GM12878 (cell line): ENCODE measurements at regions not wholly inside any gene's neighbourhood (a gene's known extent, or its start where the extent isn't known, plus 50 kb on each side); places are given as distances from the start of the nearest gene placed in this dataset.

Experiments used
- ATAC-seq: fragments of 200-7000 bp; cut with Tn5 transposase; 3 replicates; pipeline ENCODE4 v1.9.1; 2020; ENCODE audit warnings: mild to moderate bottlenecking, moderate library complexity
- BruUV-seq: library from RNA; stranded (reverse); fragments of 400-500 nt; replicated peaks from 2 replicates; lab custom pipeline; 2021; lab: Mats Ljungman, UMichigan
- CTCF ChIA-PET: fragments of 300-600 bp; sonication (Branson Sonifier 250); formaldehyde crosslinking; extraction: SDS; loops from one replicate; lab custom pipeline; 2021; ENCODE audit warnings: inconsistent platforms; lab: Yijun Ruan, JAX
- POLR2A ChIA-PET: fragments of 350-600 bp; formaldehyde crosslinking; extraction: SDS; loops from one replicate; lab custom pipeline; 2021; ENCODE audit warnings: inconsistent platforms; lab: Charles Lee
- RAD21 ChIA-PET: fragments of 300-600 bp; sonication (Branson Sonifier 250); formaldehyde crosslinking; loops from one replicate; lab custom pipeline; 2023; ENCODE audit warnings: antibody characterized with exemption; ENCODE audit not compliant: unreplicated experiment; lab: Charles Lee
- SMC1A ChIA-PET: fragments of 300-600 bp; sonication (Branson Sonifier 250); formaldehyde crosslinking; loops from one replicate; lab custom pipeline; 2023; ENCODE audit not compliant: unreplicated experiment, uncharacterized antibody; lab: Charles Lee
- DNase-seq: peaks from one replicate; pipeline ENCODE4 v3.0.0-alpha.2; 2011; ENCODE audit warnings: low read depth, low spot score
- FAIRE-seq: peaks from 3 replicates; lab custom pipeline; 2011; peaks lifted over from hg19 to GRCh38; lab: Jason Lieb, UNC
- H2AFZ ChIP-seq: 2 replicates; pipeline ENCODE4 v1.6.0; 2011; ENCODE audit warnings: low read depth, low read length, control low read depth; ENCODE audit not compliant: control insufficient read depth
- H3K27ac ChIP-seq: 2 replicates; pipeline ENCODE4 v1.5.1; 2011; ENCODE audit warnings: control low read depth; ENCODE audit not compliant: control insufficient read depth, insufficient read depth
- H3K27me3 ChIP-seq, 2 experiments: replicated peaks in 1 of 2; 2 replicates each; pipeline versions ENCODE4 v1.6.0 to v1.6.1; 2011; ENCODE audit warnings: low read length in 1 of 2; ENCODE audit not compliant: control insufficient read depth in 2 of 2, insufficient read depth in 2 of 2
- H3K36me3 ChIP-seq, 2 experiments: 2 replicates each; pipeline ENCODE4 v1.5.1; 2011; ENCODE audit warnings: low read length in 1 of 2; ENCODE audit not compliant: control insufficient read depth in 2 of 2, insufficient read depth in 2 of 2
- H3K4me1 ChIP-seq: 2 replicates; pipeline ENCODE4 v1.6.1; 2011; ENCODE audit warnings: mild to moderate bottlenecking, low read length, moderate library complexity, mixed read lengths; ENCODE audit not compliant: control insufficient read depth, insufficient read depth
- H3K4me2 ChIP-seq: 2 replicates; pipeline ENCODE4 v1.6.0; 2011; ENCODE audit warnings: control low read depth; ENCODE audit not compliant: control insufficient read depth, insufficient read depth
- H3K4me3 ChIP-seq: fragments of 200-600 bp; sonication (generic); 2 replicates; pipeline ENCODE4 v1.5.1; 2016
- H3K79me2 ChIP-seq: 2 replicates; pipeline ENCODE4 v1.6.0; 2011; ENCODE audit warnings: low read length; ENCODE audit not compliant: control insufficient read depth, insufficient read depth
- H3K9ac ChIP-seq: 2 replicates; pipeline ENCODE4 v1.8.0; 2011; ENCODE audit warnings: low read length, control low read depth, mixed read lengths; ENCODE audit not compliant: control insufficient read depth, insufficient read depth
- H3K9me3 ChIP-seq: replicated peaks from 3 replicates; pipeline ENCODE4 v1.5.1; 2011; ENCODE audit warnings: mild to moderate bottlenecking, low read length; ENCODE audit not compliant: control insufficient read depth, insufficient read depth
- H4K20me1 ChIP-seq: 2 replicates; pipeline ENCODE4 v1.6.0; 2011; ENCODE audit not compliant: control insufficient read depth, insufficient read depth
- ASH2L ChIP-seq: fragments of 300-600, 200-600 bp; sonication (generic); IDR thresholded peaks from 2 replicates; pipeline ENCODE4 v1.6.1; 2017; ENCODE audit warnings: low read depth, mild to moderate bottlenecking, borderline replicate concordance
- CBFB ChIP-seq: IDR thresholded peaks from 2 replicates; pipeline ENCODE4 v1.6.1; 2016; ENCODE audit warnings: antibody characterized with exemption, low read depth
- CREB1 ChIP-seq: IDR thresholded peaks from 2 replicates; pipeline ENCODE4 v1.6.1; 2012; ENCODE audit warnings: low read depth, mild to moderate bottlenecking, inconsistent platforms
- GATAD2B ChIP-seq: fragments of 450-650 bp; conservative IDR thresholded peaks from 2 replicates; pipeline ENCODE4 v1.6.1; 2017; ENCODE audit warnings: low read depth, mild to moderate bottlenecking, moderate library complexity
- NFYB ChIP-seq: IDR thresholded peaks from 2 replicates; pipeline ENCODE4 v1.6.1; 2011; ENCODE audit warnings: low read depth, mild to moderate bottlenecking, low read length, improper control_type of control experiment, moderate library complexity; ENCODE audit not compliant: insufficient read depth
- PAX8 ChIP-seq: fragments of 450-650 bp; IDR thresholded peaks from 2 replicates; pipeline ENCODE4 v1.6.1; 2017; ENCODE audit warnings: mild to moderate bottlenecking, moderate library complexity
- RBBP5 ChIP-seq: fragments of 200-600 bp; sonication (generic); conservative IDR thresholded peaks from 2 replicates; pipeline ENCODE4 v1.6.1; 2016
- RCOR1 ChIP-seq: conservative IDR thresholded peaks from 2 replicates; pipeline ENCODE4 v1.6.1; 2012; ENCODE audit warnings: low read depth, low read length, improper control_type of control experiment
- SREBF1 ChIP-seq: IDR thresholded peaks from 2 replicates; pipeline ENCODE4 v1.6.1; 2012; ENCODE audit warnings: mild to moderate bottlenecking, low read length
- TAF1 ChIP-seq: IDR thresholded peaks from 2 replicates; pipeline ENCODE4 v1.6.1; 2011; ENCODE audit warnings: mild to moderate bottlenecking, low read depth, low read length, borderline replicate concordance
- ZNF207 ChIP-seq: fragments of 450-650 bp; IDR thresholded peaks from 2 replicates; pipeline ENCODE4 v1.6.1; 2014; ENCODE audit warnings: antibody characterized with exemption, mild to moderate bottlenecking, borderline replicate concordance
- ZNF24 ChIP-seq: fragments of 450-650 bp; IDR thresholded peaks from 2 replicates; pipeline ENCODE4 v1.6.1; 2017; ENCODE audit warnings: antibody characterized with exemption, mild to moderate bottlenecking
- ZNF622 ChIP-seq: fragments of 450-650 bp; IDR thresholded peaks from 2 replicates; pipeline ENCODE4 v1.6.1; 2017; ENCODE audit warnings: mild to moderate bottlenecking, inconsistent platforms
- WGBS: methylation state at CpG from one replicate; pipeline ENCODE4 v1.1.6; 2016; ENCODE audit warnings: low lambda C conversion rate; ENCODE audit not compliant: insufficient replicate concordance, insufficient coverage; ENCODE audit errors: missing lambda C conversion rate; 5-methylcytosine and 5-hydroxymethylcytosine counted together
- in situ Hi-C: fragments of 300-500 bp; cut with MboI; formaldehyde crosslinking; loops from 9 replicates; pipeline ENCODE4 v1.14.3; 2018; ENCODE audit warnings: mixed read lengths
- intact Hi-C: fragments of 100-400 bp; cut with micrococcal nuclease; formaldehyde crosslinking; loops from one replicate; pipeline ENCODE4 v1.14.2; 2022; ENCODE audit not compliant: unreplicated experiment
- TF ChIP-seq, protein P1 (sequence below): IDR thresholded peaks from 2 replicates; pipeline ENCODE4 v1.6.1; 2011; ENCODE audit warnings: low read depth, mild to moderate bottlenecking, low read length, moderate library complexity, borderline replicate concordance; ENCODE audit errors: extremely low read depth
- TF ChIP-seq, protein P2 (sequence below): fragments of 150-350 bp; IDR thresholded peaks from 2 replicates; pipeline ENCODE4 v1.6.1; 2016; ENCODE audit warnings: low read depth, low read length
- TF ChIP-seq, protein P3 (sequence below): fragments of 450-650 bp; IDR thresholded peaks from 2 replicates; pipeline ENCODE4 v1.6.1; 2016; ENCODE audit warnings: mild to moderate bottlenecking

DNA sequence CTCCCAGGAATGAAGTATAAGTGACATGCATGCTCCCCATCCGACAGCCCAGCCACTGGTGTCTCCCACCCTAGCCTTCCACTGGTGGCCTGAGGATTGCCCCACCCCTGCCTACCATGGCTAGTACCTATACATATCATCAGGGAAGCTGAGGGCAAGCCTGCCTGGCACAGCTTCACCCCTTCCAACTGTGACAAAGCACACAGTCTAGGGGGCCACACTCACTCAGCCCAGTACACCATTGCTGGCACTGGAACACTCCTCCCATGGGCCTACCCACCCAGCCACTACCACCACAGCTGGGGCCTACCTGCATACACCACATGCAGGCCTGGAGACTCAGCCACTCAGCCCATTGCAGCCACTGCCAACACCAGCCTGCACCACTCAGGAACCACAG lies 393.1 kb upstream of the STEAP1 start:
- 0% methylated on average over 1 of the region's 1 CpG for WGBS
- ChIA-PET CTCF (no interaction called here), POLR2A (no interaction called here), SMC1A (no interaction called here), RAD21 (no interaction called here)
- DNase-seq (no peak), ATAC-seq (no peak), FAIRE-seq (no peak)
- Histone ChIP-seq H3K9ac (no peak overlapping the region), H4K20me1 (no peaks in the 10 kb centered on the region), H3K27ac (no peak overlapping the region), H3K9me3 (no peaks in the 10 kb centered on the region), H3K27me3 (no peaks in the 10 kb centered on the region), H3K4me3 (no peak overlapping the region), H3K4me1 (no peaks in the 10 kb centered on the region), H3K4me2 (no peak overlapping the region), H3K36me3 (no peaks in the 10 kb centered on the region), H2AFZ (no peak overlapping the region), H3K79me2 (no peaks in the 10 kb centered on the region)
- TF ChIP-seq CBFB (no peak), NFYB (no peak)
- in situ Hi-C loops, result no loop called here
- intact Hi-C loops, result no loop called here
- no TSS peak for BruUV-seq

DNA sequence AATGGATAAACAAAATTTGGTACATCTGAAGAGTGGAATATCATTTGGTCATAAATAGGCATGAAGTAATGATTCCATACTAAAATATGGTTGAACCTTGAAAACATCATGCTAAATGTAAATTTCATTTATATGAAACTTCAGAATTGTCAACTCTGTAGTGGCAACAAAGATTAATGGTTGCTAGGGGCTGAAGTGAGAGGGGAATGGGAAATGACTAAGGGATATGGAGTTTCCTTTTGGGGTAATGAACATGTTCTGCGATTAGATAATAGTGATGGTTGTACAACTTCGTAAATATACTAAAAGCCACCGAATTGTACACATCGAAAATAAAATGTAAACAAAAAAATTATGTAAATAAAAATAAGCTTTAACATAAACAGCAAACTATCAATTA lies 384.1 kb upstream of the STEAP1 start:
- Histone ChIP-seq H3K27me3 (no peaks in the 10 kb centered on the region), H3K79me2 (no peaks in the 10 kb centered on the region), H3K36me3 (no peaks in the 10 kb centered on the region), H3K27ac (no peak overlapping the region), H3K4me1 (no peaks in the 10 kb centered on the region), H3K9ac (no peak overlapping the region), H3K4me2 (no peak overlapping the region), H4K20me1 (no peaks in the 10 kb centered on the region), H3K9me3 (no peaks in the 10 kb centered on the region), H3K4me3 (no peak overlapping the region), H2AFZ (no peak overlapping the region)
- CTCF ChIA-PET, result no interaction called here
- WGBS, result 0% methylated on average over 4 of the region's 4 CpGs
- FAIRE-seq, result no peak
- SMC1A ChIA-PET, result no interaction called here
- no TSS peak for BruUV-seq
- no peak for ATAC-seq
- no peak for DNase-seq
- intact Hi-C loops (no loop called here), in situ Hi-C loops (no loop called here)
- RAD21 ChIA-PET, result no interaction called here
- POLR2A ChIA-PET, result no interaction called here
- TF ChIP-seq, protein P1, sequence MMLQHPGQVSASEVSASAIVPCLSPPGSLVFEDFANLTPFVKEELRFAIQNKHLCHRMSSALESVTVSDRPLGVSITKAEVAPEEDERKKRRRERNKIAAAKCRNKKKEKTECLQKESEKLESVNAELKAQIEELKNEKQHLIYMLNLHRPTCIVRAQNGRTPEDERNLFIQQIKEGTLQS, result no peak
- TF ChIP-seq, protein P2, sequence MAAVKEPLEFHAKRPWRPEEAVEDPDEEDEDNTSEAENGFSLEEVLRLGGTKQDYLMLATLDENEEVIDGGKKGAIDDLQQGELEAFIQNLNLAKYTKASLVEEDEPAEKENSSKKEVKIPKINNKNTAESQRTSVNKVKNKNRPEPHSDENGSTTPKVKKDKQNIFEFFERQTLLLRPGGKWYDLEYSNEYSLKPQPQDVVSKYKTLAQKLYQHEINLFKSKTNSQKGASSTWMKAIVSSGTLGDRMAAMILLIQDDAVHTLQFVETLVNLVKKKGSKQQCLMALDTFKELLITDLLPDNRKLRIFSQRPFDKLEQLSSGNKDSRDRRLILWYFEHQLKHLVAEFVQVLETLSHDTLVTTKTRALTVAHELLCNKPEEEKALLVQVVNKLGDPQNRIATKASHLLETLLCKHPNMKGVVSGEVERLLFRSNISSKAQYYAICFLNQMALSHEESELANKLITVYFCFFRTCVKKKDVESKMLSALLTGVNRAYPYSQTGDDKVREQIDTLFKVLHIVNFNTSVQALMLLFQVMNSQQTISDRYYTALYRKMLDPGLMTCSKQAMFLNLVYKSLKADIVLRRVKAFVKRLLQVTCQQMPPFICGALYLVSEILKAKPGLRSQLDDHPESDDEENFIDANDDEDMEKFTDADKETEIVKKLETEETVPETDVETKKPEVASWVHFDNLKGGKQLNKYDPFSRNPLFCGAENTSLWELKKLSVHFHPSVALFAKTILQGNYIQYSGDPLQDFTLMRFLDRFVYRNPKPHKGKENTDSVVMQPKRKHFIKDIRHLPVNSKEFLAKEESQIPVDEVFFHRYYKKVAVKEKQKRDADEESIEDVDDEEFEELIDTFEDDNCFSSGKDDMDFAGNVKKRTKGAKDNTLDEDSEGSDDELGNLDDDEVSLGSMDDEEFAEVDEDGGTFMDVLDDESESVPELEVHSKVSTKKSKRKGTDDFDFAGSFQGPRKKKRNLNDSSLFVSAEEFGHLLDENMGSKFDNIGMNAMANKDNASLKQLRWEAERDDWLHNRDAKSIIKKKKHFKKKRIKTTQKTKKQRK, result no peak
- TF ChIP-seq ZNF24, result no peak
- no peak for TF ChIP-seq RBBP5
- TF ChIP-seq ASH2L, result no peak
- TF ChIP-seq ZNF207, result no peak
- TF ChIP-seq TAF1, result no peak
- TF ChIP-seq, protein P3, sequence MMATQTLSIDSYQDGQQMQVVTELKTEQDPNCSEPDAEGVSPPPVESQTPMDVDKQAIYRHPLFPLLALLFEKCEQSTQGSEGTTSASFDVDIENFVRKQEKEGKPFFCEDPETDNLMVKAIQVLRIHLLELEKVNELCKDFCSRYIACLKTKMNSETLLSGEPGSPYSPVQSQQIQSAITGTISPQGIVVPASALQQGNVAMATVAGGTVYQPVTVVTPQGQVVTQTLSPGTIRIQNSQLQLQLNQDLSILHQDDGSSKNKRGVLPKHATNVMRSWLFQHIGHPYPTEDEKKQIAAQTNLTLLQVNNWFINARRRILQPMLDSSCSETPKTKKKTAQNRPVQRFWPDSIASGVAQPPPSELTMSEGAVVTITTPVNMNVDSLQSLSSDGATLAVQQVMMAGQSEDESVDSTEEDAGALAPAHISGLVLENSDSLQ, result no peak
- no peak for TF ChIP-seq RCOR1
- no peak for TF ChIP-seq PAX8
- TF ChIP-seq CREB1, result no peak
- no peak for TF ChIP-seq ZNF622
- TF ChIP-seq GATAD2B, result no peak
- no peak for TF ChIP-seq SREBF1
